ENCODE measurements at regions not wholly inside any gene's neighbourhood (a gene's known extent, or its start where the extent isn't known, plus 50 kb on each side); places are given as distances from the start of the nearest gene placed in this dataset.

GRCh38 chr7:119123326-119123725, 898.8 kb downstream of the ANKRD7 start:
- DNase-seq (no peak), ATAC-seq (no peak)
- H3K4me1 ChIP-seq, result no peaks in the 10 kb centered on the region
- H3K27ac ChIP-seq, result no peak overlapping the region
- intact Hi-C loops (cut with DNase I), result no loop called here
- TF ChIP-seq CTCF (IDR thresholded peaks at IDR 0.05), result no peak
- H3K9me3 ChIP-seq, result peaks cover 0 to 2% of the 10 kb centered on the region in 2 donors
- no peaks in the 10 kb centered on the region for H3K27me3 ChIP-seq
- no peak overlapping the region for H3K4me3 ChIP-seq
- no peaks in the 10 kb centered on the region for H3K36me3 ChIP-seq

- Histone ChIP-seq H3K27me3 (no peaks in the 10 kb centered on the region), H3K9me3 (no peaks in the 10 kb centered on the region), H3K27ac (no peak overlapping the region), H3K4me3 (no peak overlapping the region), H3K4me1 (no peaks in the 10 kb centered on the region), H3K36me3 (no peaks in the 10 kb centered on the region)
- DNase-seq (no peak), ATAC-seq (no peak)
- intact Hi-C loops (cut with DNase I), result no loop called here
- TF ChIP-seq CTCF (IDR thresholded peaks at IDR 0.05), result no peak
These were observed 903.2 kb downstream of the ANKRD7 start for GRCh38 chr7:119127706-119128105.

GRCh38 chr7:119132436-119132835, 907.9 kb downstream of the ANKRD7 start:
- no peak overlapping the region for H3K27ac ChIP-seq
- no peak for ATAC-seq
- no peak for TF ChIP-seq CTCF (IDR thresholded peaks at IDR 0.05)
- H3K27me3 ChIP-seq, result no peaks in the 10 kb centered on the region
- H3K4me1 ChIP-seq, result no peaks in the 10 kb centered on the region
- no peaks in the 10 kb centered on the region for H3K9me3 ChIP-seq
- intact Hi-C loops (cut with DNase I), result no loop called here
- H3K36me3 ChIP-seq, result no peaks in the 10 kb centered on the region
- no peak for DNase-seq
- H3K4me3 ChIP-seq, result no peak overlapping the region

- peaks cover 0 to 57% of the 10 kb centered on the region in 2 donors for H3K9me3 ChIP-seq
- no peak overlapping the region for H3K4me3 ChIP-seq
- no peaks in the 10 kb centered on the region for H3K36me3 ChIP-seq
- ATAC-seq (no peak), DNase-seq (no peak)
- no peak overlapping the region for H3K27ac ChIP-seq
- no peaks in the 10 kb centered on the region for H3K27me3 ChIP-seq
- no peak for TF ChIP-seq CTCF (IDR thresholded peaks at IDR 0.05)
- intact Hi-C loops (cut with DNase I), result no loop called here
- no peaks in the 10 kb centered on the region for H3K4me1 ChIP-seq
These were observed 942.9 kb downstream of the ANKRD7 start for GRCh38 chr7:119167431-119167830.

- peaks cover 0 to 18% of the 10 kb centered on the region in 2 donors for H3K9me3 ChIP-seq
- H3K27ac ChIP-seq, result no peak overlapping the region
- no peaks in the 10 kb centered on the region for H3K27me3 ChIP-seq
- DNase-seq (no peak), ATAC-seq (no peak)
- intact Hi-C loops (cut with DNase I), result no loop called here
- H3K4me3 ChIP-seq, result no peak overlapping the region
- no peaks in the 10 kb centered on the region for H3K36me3 ChIP-seq
- H3K4me1 ChIP-seq, result no peaks in the 10 kb centered on the region
- TF ChIP-seq CTCF (IDR thresholded peaks at IDR 0.05), result no peak
These were observed 947.5 kb downstream of the ANKRD7 start for GRCh38 chr7:119172043-119172442.
